GM21423 (cell line): ENCODE measurements at regions not wholly inside any gene's neighbourhood (a gene's known extent, or its start where the extent isn't known, plus 50 kb on each side); places are given as distances from the start of the nearest gene placed in this dataset.

ENCODE experiments used
- ATAC-seq: cut with Tn5 transposase; IDR thresholded peaks from one replicate; pipeline ENCODE4 v1.9.1; 2021; ENCODE audit warnings: mild to moderate bottlenecking, moderate library complexity; ENCODE audit not compliant: unreplicated experiment

DNA sequence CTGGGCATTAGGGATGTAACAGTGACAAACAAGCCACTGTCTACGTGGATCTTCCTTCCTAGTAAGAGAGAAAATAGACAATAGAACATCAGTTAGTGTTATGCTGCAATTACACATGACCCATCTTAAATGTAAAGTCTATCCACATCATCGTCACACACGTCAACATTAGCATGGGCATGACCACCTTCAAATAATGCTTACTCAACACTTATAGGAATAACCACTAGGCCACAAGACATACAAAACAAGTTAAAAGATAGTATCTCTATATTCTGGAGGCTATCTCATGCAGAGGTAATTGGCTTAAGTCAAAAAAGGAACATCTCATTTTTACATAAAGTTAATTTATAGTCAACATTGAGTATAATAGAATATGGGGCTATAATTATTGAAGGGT, 156.5 kb downstream of the MOXD1 start:
- no peak for ATAC-seq

DNA sequence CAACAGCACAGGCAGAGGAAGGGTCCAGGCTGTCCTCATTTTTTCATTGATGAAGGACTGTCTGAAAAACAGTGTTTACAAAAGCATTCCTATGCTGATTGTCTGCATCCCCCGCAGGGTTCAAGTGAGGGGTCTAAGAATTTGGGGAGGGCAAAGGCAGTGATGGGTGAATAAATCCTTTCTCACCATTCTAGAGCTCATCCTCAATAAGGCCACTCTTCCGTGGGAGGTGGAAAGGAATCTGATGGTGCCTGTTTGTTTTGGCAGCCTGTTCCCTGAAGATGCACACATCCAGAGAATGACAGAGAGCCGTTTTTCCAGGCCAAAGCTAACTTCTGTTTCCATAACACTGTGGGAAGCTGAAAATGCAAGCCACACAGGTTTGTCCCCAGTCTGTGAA, 164.5 kb downstream of the MOXD1 start:
- no peak for ATAC-seq

DNA sequence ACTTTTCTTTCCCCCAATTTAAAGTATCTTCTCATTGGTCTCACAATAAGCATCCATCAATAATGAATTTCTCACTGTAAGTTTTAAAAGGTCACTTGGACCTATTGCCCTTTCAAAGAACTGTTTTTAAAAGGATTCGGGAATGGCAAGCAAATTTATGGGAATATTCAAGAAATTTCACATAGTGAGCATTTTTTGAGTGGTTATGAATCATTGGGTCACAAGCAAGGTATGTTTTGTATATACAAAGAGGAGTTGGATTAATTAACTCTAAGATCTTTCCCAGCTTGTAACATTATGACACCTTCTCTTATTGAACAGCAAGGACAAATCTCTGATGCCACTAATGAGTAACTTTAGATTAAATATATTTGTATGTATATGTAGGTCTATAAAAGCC, 165.0 kb downstream of the MOXD1 start:
- no peak for ATAC-seq

DNA sequence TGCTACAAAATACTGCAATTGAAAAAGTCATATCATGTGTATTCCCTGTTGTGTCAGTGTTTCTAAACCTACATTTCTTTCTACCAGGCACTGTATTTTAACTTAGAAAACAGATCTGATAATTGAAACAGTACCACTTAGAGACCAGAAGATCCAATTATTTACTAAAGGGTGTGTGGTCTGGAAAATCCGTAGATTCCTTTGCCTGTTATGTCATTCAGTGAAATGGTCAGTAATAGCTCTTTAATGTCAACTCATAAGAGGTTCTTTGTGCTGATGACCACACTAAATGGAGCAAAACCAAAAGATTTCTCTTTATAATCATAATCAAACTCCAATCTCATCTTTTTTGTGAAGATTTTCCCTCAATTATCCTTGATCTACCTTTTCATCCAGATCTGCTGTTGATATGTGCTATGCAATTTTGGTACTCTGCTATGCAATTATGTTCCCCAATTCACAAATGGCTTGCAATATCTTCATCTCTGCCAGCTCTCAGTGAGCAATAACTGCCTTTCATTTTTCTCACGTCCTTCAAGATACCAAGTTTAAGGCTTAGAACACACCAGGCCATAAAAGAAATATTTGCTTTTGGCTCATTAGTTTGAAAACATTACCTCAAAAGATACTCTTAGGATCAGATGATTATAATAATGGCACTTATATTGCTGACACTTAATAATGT, 165.5 kb downstream of the MOXD1 start:
- ATAC-seq = no peak

DNA sequence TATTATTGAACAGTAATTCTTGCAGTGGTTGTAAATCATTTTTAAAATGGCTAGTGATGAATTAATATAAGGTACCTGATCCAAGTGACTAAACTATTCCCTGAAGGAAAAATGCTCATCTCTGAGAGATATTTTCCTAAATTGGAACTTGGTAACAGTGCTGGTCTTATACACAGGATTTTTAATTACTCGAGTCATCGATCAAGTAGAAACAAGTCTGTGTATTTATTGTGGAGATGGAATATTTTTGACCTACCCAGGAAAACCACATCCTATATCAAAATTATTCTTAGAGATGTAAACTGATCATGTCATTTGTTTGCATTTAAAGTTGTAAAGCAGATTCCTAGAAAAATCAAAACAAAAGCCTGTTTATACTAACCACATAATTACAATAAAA, 166.9 kb downstream of the MOXD1 start:
- no peak for ATAC-seq

DNA sequence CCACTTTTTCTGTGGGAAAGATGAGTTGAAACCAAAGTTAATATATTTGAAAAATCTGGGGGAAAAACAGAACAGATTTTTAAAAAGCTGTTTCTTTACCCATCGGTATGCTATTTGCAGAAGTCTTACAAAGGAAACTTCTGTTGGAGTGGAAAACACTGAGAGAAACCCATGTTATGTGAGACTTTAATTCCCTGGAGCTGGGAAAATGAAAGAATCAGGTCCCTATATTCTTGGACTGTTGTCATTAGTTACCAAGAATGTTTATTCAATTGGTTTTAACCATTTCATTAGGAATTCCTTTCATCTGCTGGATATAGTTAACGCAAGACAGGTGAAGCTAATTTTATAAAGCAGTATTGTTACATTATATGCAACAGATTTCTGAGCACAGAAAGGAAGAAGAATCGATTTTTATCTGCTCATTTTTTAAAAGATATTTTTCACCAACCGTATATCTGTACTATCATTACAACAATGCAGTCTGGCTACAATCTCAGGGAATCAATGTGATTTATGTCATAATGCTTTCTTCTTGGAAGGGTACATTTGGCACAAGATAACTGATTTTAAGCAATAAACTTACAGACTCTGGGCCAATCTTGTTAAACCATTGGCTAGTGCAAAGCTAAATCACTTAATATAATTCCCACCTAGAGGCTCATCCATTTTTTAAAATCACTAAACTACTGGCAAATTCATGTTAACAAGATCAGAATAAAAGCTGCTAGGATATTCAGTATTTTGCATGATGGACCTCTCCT, 170.0 kb downstream of the MOXD1 start:
- no peak for ATAC-seq

DNA sequence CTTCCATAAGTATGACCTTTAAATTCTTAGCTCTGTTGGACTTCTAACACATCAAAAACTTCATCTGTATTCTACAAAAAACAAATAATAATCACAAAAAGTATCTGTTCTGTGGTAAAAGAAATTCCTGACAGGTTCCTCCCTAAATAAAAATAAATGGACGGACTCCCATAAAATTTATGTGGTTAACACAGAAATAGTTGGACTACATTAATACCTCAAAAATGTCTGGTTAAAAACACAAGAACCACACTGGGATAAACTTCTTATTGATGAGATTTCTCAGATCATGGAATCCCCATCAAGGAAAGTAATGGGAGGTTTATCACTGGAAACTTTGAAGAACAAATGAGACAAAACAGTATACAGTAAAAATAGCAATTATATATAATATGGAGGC, 172.4 kb downstream of the MOXD1 start:
- no peak for ATAC-seq

DNA sequence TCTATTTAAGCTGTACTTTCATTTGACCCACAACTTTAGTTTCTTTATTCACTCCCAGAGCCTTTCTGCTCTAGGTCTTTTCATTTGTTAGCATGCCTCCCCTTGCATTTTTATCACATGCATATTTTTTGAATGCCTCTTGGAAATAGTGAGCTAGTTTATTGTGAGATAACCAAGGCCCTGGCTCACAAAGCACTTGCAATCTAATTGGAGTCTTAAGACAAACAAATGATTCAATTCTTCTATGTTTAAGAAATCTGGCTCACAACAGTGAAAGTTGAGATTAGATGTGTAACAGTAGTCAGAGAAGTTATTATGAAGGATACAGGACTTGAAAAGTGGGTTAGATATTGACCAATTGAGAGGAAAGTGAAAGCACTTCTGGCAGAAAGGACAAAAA, 173.4 kb downstream of the MOXD1 start:
- no peak for ATAC-seq

DNA sequence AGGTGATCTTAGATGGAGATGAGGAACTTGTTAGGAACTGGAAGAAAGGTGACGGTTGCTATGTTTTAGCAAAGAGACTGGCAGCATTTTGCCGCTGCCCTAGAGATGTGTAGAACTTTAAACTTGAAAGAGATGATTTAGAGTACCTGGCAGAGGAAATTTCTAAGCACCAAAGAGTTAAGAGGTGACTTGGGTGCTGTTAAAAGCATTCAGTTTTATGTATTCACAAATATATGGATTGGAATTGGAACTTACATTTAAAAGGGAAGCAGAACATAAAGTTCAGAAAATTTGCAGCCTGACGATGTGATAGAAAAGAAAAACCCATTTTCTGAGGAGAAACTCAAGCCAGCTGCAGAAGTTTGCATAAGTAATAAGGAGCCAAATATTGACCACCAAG, 176.3 kb downstream of the MOXD1 start:
- no peak for ATAC-seq

DNA sequence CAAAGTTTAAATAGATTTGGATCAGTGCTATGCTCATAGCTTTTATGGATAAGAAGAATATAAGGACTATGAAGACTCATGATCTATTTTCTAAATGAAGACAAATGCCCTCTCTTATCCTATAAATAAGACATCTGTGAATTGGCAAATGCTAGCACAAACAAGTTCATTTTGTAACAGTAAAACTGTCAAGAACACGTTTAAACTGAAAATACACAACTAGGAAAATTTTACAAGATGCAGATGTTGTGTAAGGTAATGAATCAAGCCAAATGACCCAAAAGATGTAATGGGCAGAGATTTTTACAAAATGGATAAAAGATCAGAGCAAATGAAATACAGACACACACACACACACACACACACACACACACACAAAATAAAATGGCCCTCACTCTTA, 180.5 kb downstream of the MOXD1 start:
- ATAC-seq = no peak

DNA sequence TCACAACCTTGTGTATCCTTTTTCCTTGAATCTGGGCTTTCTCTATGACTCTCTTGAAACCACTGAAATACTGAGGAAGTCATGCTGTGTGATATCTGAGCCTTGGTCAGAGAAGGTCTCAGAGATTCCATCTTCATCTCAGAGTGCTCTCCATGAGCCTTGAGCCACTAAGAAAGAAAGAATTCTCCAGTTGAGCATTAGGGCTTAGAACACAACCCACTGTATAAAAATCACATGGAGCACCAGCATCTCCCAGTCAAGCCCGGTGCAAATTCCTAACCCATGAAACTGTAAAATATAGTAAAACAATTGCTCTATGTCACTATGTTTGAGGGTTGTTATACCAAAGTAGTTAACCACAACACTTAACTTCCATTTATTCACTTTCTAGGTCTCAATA, 181.4 kb downstream of the MOXD1 start:
- no peak for ATAC-seq

DNA sequence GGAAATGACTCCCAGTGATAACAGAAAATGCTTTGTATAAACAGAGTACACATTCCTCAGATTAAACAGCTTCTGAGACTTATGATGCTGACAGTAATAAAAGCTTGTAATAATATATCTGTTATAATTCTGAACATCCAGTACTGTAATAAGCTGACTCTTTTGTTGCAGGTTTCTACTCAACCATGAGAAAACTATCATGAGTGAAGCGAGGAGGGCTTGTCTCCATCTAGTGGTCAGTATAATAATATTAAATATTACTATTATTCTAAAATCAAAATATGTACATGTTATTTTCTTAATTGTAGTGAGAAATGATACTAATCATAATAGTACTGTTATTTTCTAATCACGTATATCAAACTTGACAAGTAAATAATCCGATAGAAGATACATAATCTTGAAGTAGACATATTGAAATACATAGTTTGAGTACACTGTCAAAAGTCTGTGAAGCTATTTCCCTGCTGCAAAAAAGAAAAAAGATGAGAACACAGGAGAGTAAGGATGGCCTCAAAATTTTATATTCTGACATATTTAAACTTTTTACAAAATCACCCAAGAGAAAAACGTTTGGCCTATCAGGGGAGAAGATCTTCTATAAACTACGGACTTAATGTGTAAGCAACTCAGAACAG, 183.1 kb downstream of the MOXD1 start:
- no peak for ATAC-seq

DNA sequence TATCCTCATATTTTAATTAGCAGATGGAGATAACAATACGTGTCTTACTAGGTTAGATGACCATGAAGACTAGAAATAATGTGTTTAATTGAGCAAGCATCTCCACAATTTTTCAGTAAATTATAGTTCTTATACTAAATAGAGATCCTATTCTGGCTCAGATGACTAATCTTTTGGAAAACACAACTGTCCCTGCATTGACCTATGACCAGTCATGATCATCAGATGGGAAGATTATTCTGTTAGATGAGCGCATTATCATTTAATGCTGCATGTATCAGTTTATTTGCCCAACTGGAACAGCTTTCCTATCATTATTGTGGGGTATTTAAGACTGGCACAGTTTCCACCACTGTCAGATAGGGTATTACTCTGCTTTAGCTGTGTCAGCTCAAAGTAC, 185.5 kb downstream of the MOXD1 start:
- ATAC-seq = no peak

DNA sequence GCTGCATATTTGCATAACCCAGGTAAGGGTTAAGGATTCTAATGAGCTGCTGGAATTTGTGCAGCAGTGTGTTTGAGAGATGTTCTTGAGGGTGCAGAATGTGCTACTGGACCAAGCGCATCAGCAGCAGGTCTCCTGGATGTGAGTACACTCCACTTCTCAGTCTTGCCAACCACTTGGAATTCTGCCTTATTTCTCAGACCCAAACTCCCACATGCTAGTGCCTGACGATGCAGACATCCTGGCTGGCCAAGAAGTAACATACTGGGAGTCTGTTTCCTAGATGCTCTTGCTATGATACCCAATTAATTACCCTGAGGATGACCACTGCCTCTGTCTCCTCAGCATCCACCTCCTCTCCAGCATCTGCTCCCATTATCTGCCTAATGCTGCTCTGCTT, 186.6 kb downstream of the MOXD1 start:
- no peak for ATAC-seq

DNA sequence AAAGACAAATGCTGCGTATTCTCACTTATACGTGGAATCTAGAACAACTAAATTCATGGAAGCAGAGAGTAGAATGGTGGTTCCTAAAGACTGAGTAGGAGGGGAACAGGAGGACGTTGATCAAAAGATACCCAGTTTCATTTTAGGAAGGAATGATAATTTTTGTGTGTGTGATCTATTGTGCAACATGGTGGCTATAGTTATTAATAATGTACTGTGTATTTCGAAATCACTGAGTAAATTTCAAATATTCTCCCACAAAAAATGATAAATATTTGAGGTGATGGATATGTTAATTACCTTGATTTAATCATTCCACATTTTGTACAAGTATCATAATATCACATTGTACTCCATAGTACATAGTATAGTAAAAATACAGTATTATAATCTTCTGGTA, 187.5 kb downstream of the MOXD1 start:
- ATAC-seq = no peak

DNA sequence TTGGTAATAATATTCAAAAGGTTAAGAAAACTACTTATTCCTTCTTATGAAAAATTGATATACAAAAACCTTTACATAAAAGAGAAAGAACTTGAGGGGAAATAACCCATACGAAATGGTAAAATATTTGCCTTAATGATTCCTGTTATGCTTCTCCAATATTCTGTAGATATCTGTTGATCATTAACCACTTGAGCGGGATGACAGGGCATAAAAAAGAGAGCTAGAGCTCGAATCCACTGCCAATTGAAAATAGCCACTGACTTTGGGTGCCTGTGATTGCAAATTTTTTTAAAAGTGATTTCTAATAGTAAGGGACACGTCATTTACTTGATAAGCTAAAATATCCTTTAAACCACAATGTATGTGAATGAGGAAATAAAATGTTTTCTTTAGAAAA, 188.1 kb downstream of the MOXD1 start:
- ATAC-seq = no peak

DNA sequence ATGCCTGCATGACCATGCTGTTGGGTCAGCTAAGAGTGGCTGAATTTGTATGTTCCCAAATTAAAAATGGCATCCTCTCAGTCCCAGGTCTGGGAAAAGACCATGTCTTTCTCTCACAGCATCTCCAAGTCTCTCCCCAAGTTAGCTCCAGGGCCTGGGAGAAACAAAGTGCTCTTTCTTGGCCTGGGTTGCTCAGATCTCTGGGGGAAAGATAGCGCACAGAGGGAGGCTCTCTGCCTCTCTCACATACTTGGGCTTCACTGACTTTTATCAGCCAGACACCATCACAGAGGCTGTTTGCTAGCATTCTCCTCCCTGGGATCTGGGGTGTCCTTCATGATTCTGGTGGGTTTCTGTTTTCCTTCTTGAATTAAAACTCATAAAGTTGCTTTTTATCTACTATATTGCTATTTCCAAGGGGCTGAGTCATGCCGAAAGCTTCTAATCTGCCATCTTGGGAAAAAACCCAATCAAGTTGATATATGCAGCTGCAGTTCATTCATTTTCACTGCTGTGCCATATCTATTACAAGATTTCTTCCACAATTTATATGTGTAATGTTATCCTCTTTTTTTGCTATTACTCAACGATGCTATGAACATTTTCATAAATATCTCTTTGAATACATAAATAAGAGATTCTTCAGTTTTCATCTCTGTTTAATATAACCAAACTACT, 190.2 kb downstream of the MOXD1 start:
- no peak for ATAC-seq

DNA sequence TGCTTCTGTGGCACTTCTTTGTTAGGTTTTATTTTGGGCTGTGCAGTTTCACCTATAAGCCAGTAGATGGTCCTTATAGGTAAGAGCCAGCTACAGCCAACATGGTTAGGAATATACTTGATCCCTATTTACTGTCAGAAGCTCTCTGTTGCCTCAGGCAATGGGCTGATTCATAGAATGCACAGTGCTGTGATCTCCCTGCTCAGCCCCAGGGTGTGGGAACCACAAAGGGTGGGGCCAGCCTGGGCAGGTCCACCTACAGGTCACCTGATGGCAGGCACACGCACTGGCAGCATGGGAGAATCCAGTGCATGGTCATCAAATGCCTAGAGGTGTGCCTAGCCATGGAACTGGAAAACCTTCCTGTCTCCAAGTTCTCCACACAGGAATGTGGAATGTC, 191.9 kb downstream of the MOXD1 start:
- no peak for ATAC-seq

DNA sequence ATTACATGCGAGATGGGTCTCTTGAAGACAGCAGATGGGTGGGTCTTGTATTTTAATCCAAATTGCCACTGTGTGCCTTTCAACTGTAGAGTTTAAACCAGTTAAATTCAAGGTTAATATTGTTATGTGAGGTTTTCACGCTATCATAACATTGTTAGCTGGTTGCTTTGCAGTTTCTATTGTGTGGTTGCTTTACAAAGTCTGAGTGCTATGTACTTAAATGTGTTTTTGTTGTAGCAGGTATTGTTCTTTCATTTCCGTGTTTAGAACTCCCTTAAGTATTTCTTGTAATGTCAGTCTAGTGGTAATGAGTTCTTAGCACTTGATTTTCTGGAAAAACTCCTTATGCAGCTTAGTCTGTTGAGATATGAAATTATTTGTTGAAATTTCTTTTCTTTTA, 193.3 kb downstream of the MOXD1 start:
- ATAC-seq = no peak

DNA sequence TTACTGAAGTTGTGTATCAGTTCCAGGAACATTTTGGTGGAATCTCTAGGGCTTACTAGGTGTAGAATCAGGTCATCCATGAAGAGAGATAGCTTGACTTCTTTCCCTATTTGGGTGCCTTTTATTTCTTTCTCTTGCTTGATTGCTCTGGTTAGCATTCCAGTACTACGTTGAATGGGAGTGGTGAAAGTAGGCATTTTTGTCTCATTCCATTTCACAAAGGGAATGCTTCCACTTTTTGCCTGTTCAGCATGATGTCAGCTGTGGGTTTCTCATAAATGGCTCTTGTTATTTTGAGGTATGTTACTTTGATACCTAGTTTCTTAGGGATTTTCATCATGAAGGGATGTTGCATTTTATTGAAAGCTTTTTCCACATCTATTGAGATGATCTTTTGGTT, 195.3 kb downstream of the MOXD1 start:
- ATAC-seq = no peak

DNA sequence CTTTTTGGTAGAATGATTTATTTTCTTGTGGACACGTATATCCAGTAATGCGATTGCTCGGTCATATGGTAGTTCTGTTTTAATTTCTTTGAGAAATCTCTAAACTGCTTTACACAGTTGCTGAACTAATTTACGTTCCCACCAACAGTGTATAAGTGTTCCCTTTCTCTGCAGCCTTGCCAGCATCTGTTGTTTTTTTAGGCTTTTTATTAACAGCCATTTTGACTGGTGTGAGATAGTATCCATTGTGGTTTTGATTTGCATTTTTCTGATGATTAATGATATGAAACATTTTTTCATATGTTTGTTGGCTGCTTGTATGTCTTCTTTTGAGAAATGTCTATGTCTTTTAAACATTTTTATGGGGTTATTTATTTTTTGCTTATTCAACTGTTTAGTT, 196.7 kb downstream of the MOXD1 start:
- ATAC-seq = no peak

DNA sequence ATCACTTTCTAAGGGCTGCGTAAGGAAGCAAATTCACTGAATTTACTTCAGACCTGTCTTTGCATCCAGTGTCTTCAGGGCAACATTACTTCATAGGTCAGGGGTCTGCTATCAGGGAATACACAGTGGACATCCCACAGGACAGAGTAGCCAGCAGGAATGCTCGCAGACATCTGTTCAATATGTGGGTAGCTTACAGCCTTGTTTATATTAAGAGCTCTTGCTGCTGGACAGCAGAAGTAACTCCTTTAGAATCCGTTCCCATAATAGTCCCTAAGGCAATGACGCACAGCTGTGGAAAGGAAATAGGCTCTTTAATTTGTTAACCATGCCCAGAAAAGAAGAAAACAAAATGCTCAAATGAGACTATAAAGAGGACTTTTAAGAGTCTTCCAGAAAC, 198.7 kb downstream of the MOXD1 start:
- no peak for ATAC-seq
